NCI-H146 (cell line): ENCODE measurements at regions not wholly inside any gene's neighbourhood (a gene's known extent, or its start where the extent isn't known, plus 50 kb on each side); places are given as distances from the start of the nearest gene placed in this dataset.
"Not testable (repeated sequence)": the region's sequence is repeated elsewhere in the genome, so short reads cannot be mapped to it uniquely, and the experiment has no call there.

Source experiments
- DNase-seq: peaks from one replicate; lab custom pipeline; 2025; lab: John Stamatoyannopoulos, UW

GRCh38 chr6:121694389-121694788 lies 258.9 kb downstream of the GJA1 start:
- DNase-seq: no peak

DNA sequence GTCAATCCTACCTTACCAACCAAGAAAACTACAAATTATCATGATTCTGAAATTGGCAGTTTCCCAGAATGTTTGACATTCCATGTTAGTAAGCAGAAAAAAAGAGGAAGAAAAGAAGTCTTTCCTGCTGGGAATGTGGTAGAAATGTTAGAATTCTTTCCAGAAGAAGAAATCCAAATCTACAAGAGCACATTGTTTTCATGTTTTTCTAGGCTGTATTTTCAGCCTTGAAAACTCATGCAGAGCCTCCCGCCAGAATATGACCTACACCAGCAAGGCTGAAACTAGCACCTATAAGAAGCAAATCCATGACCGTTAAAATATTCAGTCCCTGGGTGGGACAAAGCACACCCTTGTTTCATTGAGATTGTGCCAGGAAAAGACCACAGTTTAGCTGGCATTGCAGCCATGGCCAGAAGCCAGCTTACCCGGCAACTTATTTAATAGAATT lies 259.4 kb downstream of the GJA1 start:
- DNase-seq: no peak

DNA sequence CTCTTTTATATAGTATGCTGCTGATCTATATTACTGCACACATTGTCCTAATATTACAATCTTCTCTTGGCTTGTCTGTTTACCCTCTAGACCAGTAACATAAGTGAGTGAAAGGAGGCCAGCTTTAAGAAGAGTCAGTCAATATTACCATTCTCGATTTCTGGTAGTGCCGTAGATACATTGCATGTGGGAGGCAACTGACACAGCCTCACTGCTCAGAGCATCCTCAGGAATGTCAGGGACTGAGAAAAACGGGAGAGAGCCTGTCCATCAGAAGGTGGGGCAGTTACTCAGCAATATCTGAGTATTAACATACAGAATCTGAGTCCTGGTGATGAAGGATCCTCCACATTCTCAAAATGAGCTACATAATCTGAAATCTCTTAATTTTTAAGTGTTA lies 259.9 kb downstream of the GJA1 start:
- no peak for DNase-seq

DNA sequence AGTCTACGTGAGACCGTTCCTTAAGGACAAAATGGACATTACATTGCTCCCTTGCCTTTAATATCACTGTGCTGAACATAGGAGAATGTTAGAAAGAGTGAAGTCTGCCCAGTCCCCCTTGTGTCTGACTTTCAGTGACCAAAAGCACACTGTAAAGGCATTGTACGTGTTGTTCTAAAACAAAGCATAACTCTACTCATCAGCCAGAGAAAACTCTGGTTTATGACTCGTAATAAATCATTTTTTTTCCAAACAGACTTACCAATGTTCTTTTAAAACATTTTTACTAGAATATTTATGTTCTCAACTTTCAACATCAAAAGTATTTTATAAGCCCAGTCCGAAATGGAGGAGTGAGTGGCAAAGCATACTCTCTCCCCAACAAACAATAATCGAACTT lies 262.5 kb downstream of the GJA1 start:
- DNase-seq: no peak

GRCh38 chr6:121698617-121699016 lies 263.2 kb downstream of the GJA1 start:
- DNase-seq: no peak

GRCh38 chr6:121703129-121703528 lies 267.7 kb downstream of the GJA1 start:
- DNase-seq: not testable (repeated sequence)

DNA sequence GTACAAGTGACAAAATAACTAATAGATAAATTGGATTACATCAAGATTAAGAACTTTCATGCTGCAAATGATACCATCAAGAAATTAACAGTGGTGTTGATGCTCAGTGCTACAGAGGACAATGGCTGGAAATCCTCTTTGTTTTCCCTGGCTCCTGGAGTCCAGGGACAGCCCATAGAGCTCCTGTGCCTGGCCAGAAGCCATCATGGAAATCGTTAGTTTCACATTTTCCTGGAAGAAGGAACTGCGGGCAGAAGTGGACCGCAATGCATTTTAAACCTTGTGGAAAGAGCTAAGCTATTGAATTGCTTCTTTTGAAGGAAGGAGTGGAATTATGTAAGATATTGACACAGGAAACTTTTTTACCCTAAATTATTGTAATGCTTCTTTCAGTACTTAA lies 276.0 kb downstream of the GJA1 start:
- DNase-seq: no peak

GRCh38 chr6:121717686-121718085 lies 282.2 kb downstream of the GJA1 start:
- DNase-seq: no peak

DNA sequence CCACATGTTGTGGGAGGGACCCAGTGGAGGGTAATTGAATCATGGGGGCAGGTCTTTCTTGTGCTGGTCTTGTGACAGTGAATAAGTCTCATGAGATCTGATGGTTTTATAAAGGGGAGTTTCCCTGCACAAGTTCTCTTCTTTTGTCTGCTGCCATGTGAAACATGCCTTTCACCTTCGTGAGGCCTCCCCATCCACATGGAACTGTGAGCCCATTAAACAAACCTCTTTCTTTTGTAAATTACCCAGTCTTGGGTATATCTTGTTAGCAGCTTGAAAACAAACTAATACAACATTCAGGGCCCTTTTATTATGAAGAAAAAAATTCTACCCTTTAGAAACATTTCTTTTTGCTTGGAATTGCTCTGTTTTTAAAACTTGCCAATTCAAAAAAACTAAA lies 285.4 kb downstream of the GJA1 start:
- not testable (repeated sequence) for DNase-seq

DNA sequence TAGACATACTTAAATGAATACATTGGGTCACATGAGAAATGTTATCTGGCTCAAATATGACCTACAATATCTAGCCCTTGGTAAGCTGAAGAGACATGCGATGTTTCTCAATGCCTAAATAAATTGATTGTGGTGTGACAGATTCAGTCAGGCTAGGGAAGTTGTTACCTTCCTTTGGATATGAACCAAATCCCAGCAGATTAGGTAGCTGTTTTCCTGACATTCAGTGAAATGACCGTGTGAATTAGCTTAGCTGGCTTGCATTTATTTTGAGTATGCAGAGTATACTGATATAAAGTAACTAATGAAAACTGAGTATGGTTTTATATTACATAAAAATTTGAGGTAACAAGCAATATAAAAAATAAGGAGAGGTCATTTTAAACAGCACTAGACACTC lies 288.2 kb downstream of the GJA1 start:
- no peak for DNase-seq

GRCh38 chr6:121724576-121724975 lies 289.1 kb downstream of the GJA1 start:
- DNase-seq: no peak

DNA sequence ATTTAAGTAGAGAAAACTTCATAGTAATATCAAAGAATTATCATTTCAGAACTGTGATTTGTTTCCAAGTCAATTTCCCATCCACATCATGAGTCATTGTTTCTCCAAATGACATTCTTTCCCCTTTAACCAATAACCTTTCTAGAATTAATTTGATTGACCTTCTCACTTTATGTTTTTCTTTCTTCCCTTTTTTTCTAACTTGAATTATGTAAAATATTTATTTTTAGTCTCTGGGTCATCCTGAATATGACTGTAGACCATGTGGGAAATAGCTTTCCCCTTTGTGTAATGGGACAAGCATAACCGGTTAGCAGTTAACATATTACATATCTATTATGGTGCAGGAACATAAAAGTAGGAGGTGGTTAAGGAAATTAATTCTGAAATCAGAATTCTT lies 291.1 kb downstream of the GJA1 start:
- no peak for DNase-seq

DNA sequence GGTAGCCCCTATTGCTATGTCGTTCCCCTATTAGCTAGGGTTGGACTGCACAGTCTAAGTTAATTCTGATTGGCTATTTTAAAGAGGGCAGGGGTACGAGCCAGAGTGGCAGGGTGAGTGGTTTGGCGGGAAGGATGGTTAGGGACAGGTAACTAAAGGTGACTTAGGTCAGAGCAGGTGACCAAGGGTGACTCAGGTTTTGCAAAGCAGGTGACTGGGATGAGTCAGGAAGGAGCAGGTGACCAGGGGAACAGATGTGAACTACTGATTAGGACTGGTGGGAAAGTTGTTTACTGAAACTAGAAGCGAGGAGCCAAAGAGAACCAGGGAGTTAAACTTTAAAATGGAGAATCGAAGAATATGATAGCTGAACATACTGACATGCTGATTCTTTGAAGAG lies 295.2 kb downstream of the GJA1 start:
- DNase-seq: no peak

- no peak for DNase-seq
Measured at GRCh38 chr6:121731381-121731780, 295.9 kb downstream of the GJA1 start.

GRCh38 chr6:121732641-121733040 lies 297.2 kb downstream of the GJA1 start:
- DNase-seq: no peak

GRCh38 chr6:121733234-121733633 lies 297.8 kb downstream of the GJA1 start:
- DNase-seq: no peak

DNA sequence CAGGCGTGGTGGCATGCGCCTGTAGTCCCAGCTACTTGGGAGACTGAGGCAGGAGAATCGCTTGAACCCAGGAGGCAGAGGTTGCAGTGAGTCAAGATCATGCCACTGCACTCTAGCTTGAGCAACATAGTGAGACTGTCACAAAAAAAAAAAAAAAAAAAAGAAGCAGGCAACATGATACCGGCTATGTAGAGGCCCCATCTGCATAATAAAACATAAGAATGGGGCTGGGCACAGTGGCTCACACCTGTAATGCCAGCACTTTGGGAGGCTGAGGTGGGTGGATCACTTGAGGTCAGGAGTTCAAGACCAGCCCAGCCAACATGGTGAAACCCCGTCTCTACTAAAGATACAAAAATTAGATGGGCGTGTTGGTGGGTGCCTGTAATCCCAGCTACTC lies 304.7 kb downstream of the GJA1 start:
- not testable (repeated sequence) for DNase-seq

GRCh38 chr6:121743691-121744090 lies 308.2 kb downstream of the GJA1 start:
- DNase-seq: no peak

GRCh38 chr6:121748376-121748775 lies 312.9 kb downstream of the GJA1 start:
- no peak for DNase-seq

GRCh38 chr6:121748850-121749249 lies 313.4 kb downstream of the GJA1 start:
- DNase-seq: no peak

DNA sequence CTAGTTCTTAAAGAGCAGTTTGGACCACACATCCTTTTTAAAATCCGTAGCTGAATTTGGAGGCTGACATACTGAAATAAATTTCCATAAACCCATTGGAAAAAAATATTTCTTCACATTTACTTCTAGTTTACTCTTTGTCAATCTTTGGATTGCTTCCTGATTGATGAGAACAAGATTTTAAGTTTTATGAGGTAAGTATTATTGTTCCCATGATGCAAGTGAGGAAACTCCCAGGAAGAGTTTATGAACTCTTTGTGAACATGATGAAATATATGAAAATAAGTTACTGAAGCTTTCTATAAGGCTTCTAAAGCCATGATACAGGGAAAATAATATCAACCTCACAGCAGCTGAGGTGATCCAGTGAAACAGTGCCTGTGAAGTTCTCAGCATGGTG lies 320.0 kb downstream of the GJA1 start:
- no peak for DNase-seq

GRCh38 chr6:121756666-121757065 lies 321.2 kb downstream of the GJA1 start:
- no peak for DNase-seq

- no peak for DNase-seq
Measured at GRCh38 chr6:121759370-121759769, 323.9 kb downstream of the GJA1 start.

DNA sequence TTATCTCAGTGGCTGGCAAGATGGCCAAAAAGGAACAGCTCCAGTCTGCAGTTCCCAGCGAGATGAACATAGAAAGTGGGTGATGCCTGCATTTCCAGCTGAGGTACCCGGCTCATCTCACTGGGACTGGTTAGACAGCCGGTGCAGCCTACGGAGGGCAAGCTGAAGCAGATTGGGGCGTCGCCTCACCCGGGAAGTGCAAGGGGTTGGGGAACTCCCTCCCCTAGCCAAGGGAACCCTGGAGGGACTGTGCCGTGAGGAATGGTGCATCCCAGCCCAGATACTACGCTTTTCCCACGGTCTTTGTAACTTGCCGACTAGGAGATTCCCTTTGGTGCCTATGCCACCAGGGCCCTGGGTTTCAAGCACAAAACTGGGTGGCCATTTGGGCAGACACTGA lies 324.7 kb downstream of the GJA1 start:
- DNase-seq: no peak

- no peak for DNase-seq
Measured at GRCh38 chr6:121760745-121761144, 325.3 kb downstream of the GJA1 start.
